Smooth muscle cell (in vitro differentiated cells): ENCODE measurements at regions not wholly inside any gene's neighbourhood (a gene's known extent, or its start where the extent isn't known, plus 50 kb on each side); places are given as distances from the start of the nearest gene placed in this dataset.

ENCODE experiments used
- DNase-seq: peaks from one replicate; lab custom pipeline; 2025; ENCODE audit not compliant: unreplicated experiment; lab: John Stamatoyannopoulos, UW
- H2AFZ ChIP-seq: fragments of 200-600 bp; sonication (generic); 2 replicates; pipeline ENCODE4 v1.6.0; 2016; ENCODE audit warnings: antibody characterized with exemption, low read depth, mild to moderate bottlenecking
- H3F3A ChIP-seq: fragments of 200-600 bp; sonication (generic); 2 replicates; pipeline ENCODE4 v1.6.0; 2017; ENCODE audit warnings: antibody characterized with exemption, low read depth
- H3K27ac ChIP-seq: fragments of 200-600 bp; sonication (generic); 2 replicates; pipeline ENCODE4 v1.5.1; 2016; ENCODE audit warnings: low read depth, mild to moderate bottlenecking
- H3K27me3 ChIP-seq: fragments of 200-600 bp; sonication (generic); 2 replicates; pipeline ENCODE4 v1.6.1; 2016; ENCODE audit warnings: low read depth, mild to moderate bottlenecking
- H3K36me3 ChIP-seq: fragments of 200-600 bp; sonication (generic); 2 replicates; pipeline ENCODE4 v1.5.1; 2016; ENCODE audit warnings: low read depth
- H3K4me1 ChIP-seq: fragments of 200-600 bp; sonication (generic); 2 replicates; pipeline ENCODE4 v1.5.1; 2016; ENCODE audit warnings: low read depth
- H3K4me2 ChIP-seq: fragments of 200-600 bp; sonication (generic); 2 replicates; pipeline ENCODE4 v1.6.0; 2016; ENCODE audit warnings: mild to moderate bottlenecking
- H3K4me3 ChIP-seq: fragments of 200-600 bp; sonication (generic); 2 replicates; pipeline ENCODE4 v1.5.1; 2016; ENCODE audit warnings: mild to moderate bottlenecking
- H3K79me2 ChIP-seq: fragments of 200-600 bp; sonication (generic); 2 replicates; pipeline ENCODE4 v1.6.0; 2016; ENCODE audit warnings: low read depth, mild to moderate bottlenecking
- H3K9ac ChIP-seq: fragments of 200-600 bp; sonication (generic); 2 replicates; pipeline ENCODE4 v1.6.0; 2016; ENCODE audit warnings: low read depth
- H3K9me3 ChIP-seq: fragments of 200-600 bp; sonication (generic); replicated peaks from 2 replicates; pipeline ENCODE4 v1.5.1; 2016; ENCODE audit warnings: low read depth
- H4K20me1 ChIP-seq: fragments of 200-600 bp; sonication (generic); 2 replicates; pipeline ENCODE4 v1.6.0; 2016; ENCODE audit warnings: low read depth
- WGBS: methylation state at CpG from one replicate; pipeline ENCODE4 v1.1.7; 2016; ENCODE audit warnings: low lambda C conversion rate; 5-methylcytosine and 5-hydroxymethylcytosine counted together
- TF ChIP-seq, protein P1 (sequence below): fragments of 200-600 bp; sonication (generic); IDR thresholded peaks from 2 replicates; pipeline ENCODE4 v1.5.1; 2017; ENCODE audit warnings: borderline replicate concordance, mild to moderate bottlenecking, antibody characterized with exemption; ENCODE audit not compliant: insufficient read depth, poor library complexity, severe bottlenecking

DNA sequence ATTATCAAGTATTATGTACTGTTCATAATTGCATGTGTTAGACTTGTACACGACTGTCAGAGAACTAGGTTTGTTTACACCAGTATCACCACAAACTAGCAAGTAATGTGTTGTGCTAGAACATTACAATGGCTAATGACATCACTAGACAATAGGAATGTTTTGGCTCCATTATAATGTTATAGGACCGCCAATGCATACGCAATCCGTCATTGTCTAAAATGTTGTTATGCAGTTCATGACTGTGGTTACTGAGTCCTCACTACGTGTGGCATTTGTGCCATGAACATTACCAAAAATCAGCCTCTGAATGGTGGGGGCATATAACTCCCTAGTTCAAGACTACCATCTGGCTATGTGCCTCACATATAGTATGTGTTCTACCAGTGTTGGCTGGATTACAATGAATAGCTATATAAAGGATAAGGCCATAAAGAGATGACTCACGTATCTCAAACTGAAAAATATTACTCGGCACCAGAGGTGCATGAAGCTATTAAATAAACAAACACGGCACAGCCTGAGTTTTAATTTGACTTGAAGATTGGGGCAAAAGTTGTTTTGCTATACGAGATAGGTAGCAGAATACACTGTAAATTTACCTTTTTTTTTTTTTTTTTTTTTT lies 89.1 kb upstream of the COL24A1 start:
- Histone ChIP-seq H3K27ac (no peak overlapping the region), H3K27me3 (no peaks in the 10 kb centered on the region), H3K9ac (no peak overlapping the region), H3K4me3 (no peak overlapping the region), H3F3A (no peaks in the 10 kb centered on the region), H4K20me1 (no peaks in the 10 kb centered on the region), H3K36me3 (no peaks in the 10 kb centered on the region), H3K4me2 (no peak overlapping the region), H3K4me1 (no peaks in the 10 kb centered on the region), H2AFZ (no peak overlapping the region), H3K79me2 (no peaks in the 10 kb centered on the region), H3K9me3 (no peaks in the 10 kb centered on the region)
- WGBS: 92% methylated on average over 9 of the region's 9 CpGs
- TF ChIP-seq, protein P1, sequence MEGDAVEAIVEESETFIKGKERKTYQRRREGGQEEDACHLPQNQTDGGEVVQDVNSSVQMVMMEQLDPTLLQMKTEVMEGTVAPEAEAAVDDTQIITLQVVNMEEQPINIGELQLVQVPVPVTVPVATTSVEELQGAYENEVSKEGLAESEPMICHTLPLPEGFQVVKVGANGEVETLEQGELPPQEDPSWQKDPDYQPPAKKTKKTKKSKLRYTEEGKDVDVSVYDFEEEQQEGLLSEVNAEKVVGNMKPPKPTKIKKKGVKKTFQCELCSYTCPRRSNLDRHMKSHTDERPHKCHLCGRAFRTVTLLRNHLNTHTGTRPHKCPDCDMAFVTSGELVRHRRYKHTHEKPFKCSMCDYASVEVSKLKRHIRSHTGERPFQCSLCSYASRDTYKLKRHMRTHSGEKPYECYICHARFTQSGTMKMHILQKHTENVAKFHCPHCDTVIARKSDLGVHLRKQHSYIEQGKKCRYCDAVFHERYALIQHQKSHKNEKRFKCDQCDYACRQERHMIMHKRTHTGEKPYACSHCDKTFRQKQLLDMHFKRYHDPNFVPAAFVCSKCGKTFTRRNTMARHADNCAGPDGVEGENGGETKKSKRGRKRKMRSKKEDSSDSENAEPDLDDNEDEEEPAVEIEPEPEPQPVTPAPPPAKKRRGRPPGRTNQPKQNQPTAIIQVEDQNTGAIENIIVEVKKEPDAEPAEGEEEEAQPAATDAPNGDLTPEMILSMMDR: no peak
- no peak for DNase-seq

DNA sequence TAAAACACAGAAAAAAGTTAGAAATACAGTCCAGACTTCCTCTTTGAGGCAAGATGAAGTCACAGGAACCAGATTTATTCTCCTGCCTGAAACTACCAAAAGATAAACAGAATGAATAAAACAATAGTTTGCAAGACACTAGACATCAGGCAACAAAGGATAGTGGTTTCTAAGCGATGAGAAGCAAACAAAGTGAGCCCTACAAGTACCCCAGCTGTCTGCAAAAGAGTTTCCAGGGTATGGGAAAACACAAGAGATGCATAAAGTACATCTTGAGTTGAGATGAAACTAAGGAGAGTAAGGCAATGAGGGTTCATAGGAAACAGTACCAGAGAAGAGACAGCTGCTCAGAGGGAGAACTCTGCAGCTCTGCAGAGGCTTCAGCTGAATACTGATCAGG lies 83.3 kb upstream of the COL24A1 start:
- H3K27me3 ChIP-seq: no peaks in the 10 kb centered on the region
- H3K4me2 ChIP-seq: no peak overlapping the region
- no peaks in the 10 kb centered on the region for H3K79me2 ChIP-seq
- no peak overlapping the region for H2AFZ ChIP-seq
- no peaks in the 10 kb centered on the region for H3K36me3 ChIP-seq
- H3K9me3 ChIP-seq: peaks cover 9% of the 10 kb centered on the region
- H3K9ac ChIP-seq: no peak overlapping the region
- H3K4me1 ChIP-seq: no peaks in the 10 kb centered on the region
- no peaks in the 10 kb centered on the region for H4K20me1 ChIP-seq
- H3K4me3 ChIP-seq: no peak overlapping the region
- 71% methylated on average over 1 of the region's 1 CpG for WGBS
- H3K27ac ChIP-seq: no peak overlapping the region
- no peak for DNase-seq
- TF ChIP-seq, protein P1: no peak
- no peaks in the 10 kb centered on the region for H3F3A ChIP-seq

DNA sequence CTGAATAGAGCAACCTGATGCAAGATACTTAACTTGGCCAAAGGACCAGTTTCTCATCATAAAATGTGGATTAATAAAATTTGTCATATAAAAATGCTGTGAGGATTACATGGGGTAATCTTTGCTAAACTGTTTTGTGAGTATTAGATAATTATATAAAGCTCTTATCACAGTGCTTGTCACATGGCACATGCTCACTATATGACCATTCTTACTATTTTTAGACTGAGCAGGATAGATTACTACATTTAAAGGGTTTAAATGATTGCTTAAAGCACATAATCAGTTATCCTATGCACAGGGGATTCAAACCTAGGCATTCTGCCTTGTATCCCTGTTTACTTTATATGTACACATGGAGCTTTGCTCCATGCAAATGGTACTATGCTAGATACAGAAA lies 82.9 kb upstream of the COL24A1 start:
- Histone ChIP-seq H4K20me1 (no peaks in the 10 kb centered on the region), H3K36me3 (no peaks in the 10 kb centered on the region), H3F3A (no peaks in the 10 kb centered on the region), H3K4me2 (no peak overlapping the region), H3K4me1 (no peaks in the 10 kb centered on the region), H3K79me2 (no peaks in the 10 kb centered on the region), H3K27ac (no peak overlapping the region), H3K9ac (no peak overlapping the region), H3K4me3 (no peak overlapping the region), H3K9me3 (peaks cover 11% of the 10 kb centered on the region), H2AFZ (no peak overlapping the region), H3K27me3 (no peaks in the 10 kb centered on the region)
- TF ChIP-seq, protein P1: no peak
- DNase-seq: no peak

DNA sequence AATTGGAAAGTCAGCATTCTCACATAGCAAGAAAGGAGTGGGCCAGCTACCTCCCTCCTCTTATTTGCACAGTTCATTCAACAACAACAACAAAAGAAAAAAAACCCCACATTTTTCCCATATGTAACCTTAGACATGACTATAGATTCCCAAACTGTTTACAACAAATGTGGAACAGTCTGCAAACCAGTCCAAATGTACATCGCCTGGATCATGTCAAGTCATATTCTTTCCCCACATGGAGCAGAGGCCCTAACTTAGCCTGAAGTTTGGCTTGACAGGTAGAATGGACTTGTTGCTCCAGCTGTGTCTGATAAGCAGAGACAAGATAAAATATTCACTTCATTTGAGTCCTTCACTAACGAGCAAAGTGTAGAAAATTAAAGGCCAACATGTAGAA lies 81.7 kb upstream of the COL24A1 start:
- H3K79me2 ChIP-seq: no peaks in the 10 kb centered on the region
- WGBS: 85% methylated on average over 2 of the region's 2 CpGs
- H3K27me3 ChIP-seq: no peaks in the 10 kb centered on the region
- H4K20me1 ChIP-seq: no peaks in the 10 kb centered on the region
- H3K27ac ChIP-seq: no peak overlapping the region
- no peak overlapping the region for H3K9ac ChIP-seq
- H3K4me1 ChIP-seq: no peaks in the 10 kb centered on the region
- no peak for DNase-seq
- H3F3A ChIP-seq: no peaks in the 10 kb centered on the region
- H3K36me3 ChIP-seq: no peaks in the 10 kb centered on the region
- no peak overlapping the region for H3K4me2 ChIP-seq
- TF ChIP-seq, protein P1: no peak
- H3K4me3 ChIP-seq: no peak overlapping the region
- H2AFZ ChIP-seq: no peak overlapping the region
- H3K9me3 ChIP-seq: peaks cover 13% of the 10 kb centered on the region
